ENCODE measurements at regions not wholly inside any gene's neighbourhood (a gene's known extent, or its start where the extent isn't known, plus 50 kb on each side); places are given as distances from the start of the nearest gene placed in this dataset.

DNA sequence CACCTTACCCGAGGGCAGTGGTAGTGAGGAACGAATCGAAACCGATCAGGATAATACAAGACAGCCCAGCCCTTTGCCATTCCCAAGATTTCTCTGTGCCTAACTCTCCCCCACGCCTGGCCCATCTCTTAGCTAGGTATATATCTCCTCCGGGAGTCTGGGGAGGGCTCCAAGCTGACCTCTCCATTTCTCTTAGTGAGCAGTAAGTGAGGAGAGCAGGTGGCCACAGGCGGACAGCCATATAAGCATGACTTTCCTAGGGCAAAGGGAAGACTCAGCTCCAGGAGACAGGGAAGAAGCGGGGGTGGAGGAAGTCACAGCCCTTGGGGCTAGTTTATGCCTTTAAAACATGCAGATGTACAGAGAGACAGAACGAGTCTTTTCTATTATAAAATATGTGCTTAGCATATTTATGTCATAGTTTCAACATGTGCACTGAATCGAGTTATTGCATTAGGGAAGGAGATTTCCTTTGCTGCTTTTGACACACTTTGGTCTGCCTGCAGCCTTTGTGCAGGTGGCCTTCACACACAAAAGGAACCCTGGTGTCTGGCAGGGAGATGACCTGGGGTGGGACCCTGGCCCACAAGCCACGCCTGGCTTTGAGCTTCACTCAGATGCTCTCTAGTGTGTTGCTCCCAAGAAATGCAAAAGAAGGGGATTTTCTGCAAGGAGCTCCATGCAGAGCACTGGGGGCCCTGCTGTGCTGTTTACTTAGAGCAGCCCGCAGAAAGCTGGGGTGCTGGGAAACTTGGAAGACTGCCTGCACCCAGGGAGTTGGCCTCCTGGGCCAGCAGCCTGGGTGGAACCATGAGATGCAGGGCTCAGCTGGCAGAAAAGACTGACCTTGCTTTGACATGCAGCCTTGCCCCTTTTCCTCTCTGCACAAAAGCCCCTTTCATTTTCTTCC lies 613.3 kb downstream of the BCOR start:
- Histone ChIP-seq H3K36me3 (no peaks in the 10 kb centered on the region), H3K27ac (no peak overlapping the region), H3K9me3 (no peaks in the 10 kb centered on the region), H3K27me3 (no peaks in the 10 kb centered on the region), H3K4me1 (no peaks in the 10 kb centered on the region), H3K4me3 (replicated peaks in 1 of 3) (no peak overlapping the region)
- 76 to 84% methylated on average over 6 to 12 of the region's 12 CpGs for WGBS, 2 donors
- intact Hi-C loops (cut with DNase I), result no loop called here
- DNase-seq, result no peak
- no peak for TF ChIP-seq POLR2A (IDR thresholded peaks at IDR 0.05)
- TF ChIP-seq, protein P1, sequence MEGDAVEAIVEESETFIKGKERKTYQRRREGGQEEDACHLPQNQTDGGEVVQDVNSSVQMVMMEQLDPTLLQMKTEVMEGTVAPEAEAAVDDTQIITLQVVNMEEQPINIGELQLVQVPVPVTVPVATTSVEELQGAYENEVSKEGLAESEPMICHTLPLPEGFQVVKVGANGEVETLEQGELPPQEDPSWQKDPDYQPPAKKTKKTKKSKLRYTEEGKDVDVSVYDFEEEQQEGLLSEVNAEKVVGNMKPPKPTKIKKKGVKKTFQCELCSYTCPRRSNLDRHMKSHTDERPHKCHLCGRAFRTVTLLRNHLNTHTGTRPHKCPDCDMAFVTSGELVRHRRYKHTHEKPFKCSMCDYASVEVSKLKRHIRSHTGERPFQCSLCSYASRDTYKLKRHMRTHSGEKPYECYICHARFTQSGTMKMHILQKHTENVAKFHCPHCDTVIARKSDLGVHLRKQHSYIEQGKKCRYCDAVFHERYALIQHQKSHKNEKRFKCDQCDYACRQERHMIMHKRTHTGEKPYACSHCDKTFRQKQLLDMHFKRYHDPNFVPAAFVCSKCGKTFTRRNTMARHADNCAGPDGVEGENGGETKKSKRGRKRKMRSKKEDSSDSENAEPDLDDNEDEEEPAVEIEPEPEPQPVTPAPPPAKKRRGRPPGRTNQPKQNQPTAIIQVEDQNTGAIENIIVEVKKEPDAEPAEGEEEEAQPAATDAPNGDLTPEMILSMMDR (IDR thresholded peaks at IDR 0.05), result no peak

- intact Hi-C loops (cut with DNase I), result no loop called here
- no peaks in the 10 kb centered on the region for H3K27me3 ChIP-seq
- no peak overlapping the region for H3K27ac ChIP-seq
- no peaks in the 10 kb centered on the region for H3K4me1 ChIP-seq
- 85 to 90% methylated on average over 7 to 8 of the region's 8 CpGs for WGBS, 2 donors
- DNase-seq, result no peak
- H3K36me3 ChIP-seq, result no peaks in the 10 kb centered on the region
- TF ChIP-seq, protein P1 (IDR thresholded peaks at IDR 0.05), result no peak
- no peak for TF ChIP-seq POLR2A (IDR thresholded peaks at IDR 0.05)
- no peaks in the 10 kb centered on the region for H3K9me3 ChIP-seq
- H3K4me3 ChIP-seq (replicated peaks in 1 of 3), result no peak overlapping the region
Measured at GRCh38 chrX:39487166-39487968, 610.4 kb downstream of the BCOR start.

DNA sequence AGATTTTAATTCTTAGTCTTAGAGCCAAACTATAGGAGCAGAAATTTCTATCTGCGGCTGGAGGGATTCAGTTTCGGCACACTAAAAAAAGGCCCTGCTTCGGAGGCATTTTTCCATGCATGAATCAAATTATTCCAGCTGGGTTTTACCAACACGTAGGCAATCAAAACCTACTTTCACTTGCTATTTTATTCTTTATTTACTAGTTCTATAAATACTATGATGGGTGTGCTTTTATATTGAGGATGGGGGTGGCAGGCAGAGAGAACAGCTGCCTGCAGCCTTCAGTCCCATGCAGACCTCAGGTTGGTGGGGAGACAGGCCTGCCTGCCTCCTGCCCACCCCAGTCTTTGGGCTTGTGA lies 609.8 kb downstream of the BCOR start:
- WGBS, 2 donors, result 89 to 91% methylated on average over 4 of the region's 4 CpGs
- H3K27me3 ChIP-seq, result no peaks in the 10 kb centered on the region
- intact Hi-C loops (cut with DNase I), result no loop called here
- H3K36me3 ChIP-seq, result no peaks in the 10 kb centered on the region
- H3K27ac ChIP-seq, result no peak overlapping the region
- no peak for DNase-seq
- H3K9me3 ChIP-seq, result no peaks in the 10 kb centered on the region
- H3K4me3 ChIP-seq (replicated peaks in 1 of 3), result no peak overlapping the region
- H3K4me1 ChIP-seq, result no peaks in the 10 kb centered on the region
- no peak for TF ChIP-seq POLR2A (IDR thresholded peaks at IDR 0.05)
- TF ChIP-seq, protein P1 (IDR thresholded peaks at IDR 0.05), result no peak

DNA sequence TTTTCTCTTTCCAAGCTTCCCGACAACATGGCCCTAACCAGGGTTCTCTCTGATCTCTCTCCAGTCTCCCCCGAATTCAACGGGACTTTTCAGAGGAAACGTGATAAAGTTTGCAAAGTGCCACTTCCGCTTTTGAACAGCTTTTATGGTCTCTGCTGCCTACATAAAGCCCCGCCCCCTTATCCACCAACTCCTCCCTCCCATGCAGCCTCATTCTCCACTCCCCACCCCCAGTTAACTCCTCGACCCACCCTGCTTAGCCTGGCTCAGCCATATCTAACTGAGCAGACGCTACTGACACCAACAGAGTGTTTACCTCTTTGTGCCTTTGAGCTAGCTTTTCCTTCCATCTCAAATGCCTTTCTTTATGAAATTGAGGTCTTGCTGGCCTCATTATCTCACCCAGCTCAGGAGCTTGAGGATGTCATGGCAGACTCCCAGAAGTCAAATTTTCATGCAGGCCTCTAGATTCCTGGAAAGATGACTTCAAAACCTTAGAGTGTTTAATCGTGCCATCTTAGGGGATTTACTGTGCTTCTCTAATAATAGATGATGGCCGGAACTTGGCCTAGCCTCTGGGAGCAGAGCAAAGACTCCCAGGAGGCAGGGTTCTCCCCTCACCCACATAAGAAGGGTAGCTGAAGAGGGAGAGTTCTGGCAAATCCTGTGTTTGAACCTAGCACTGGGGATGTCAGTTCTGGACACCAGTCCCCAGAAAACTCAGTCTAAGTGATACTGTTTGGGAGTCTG lies 606.0 kb downstream of the BCOR start:
- TF ChIP-seq POLR2A (IDR thresholded peaks at IDR 0.05), result no peak
- TF ChIP-seq, protein P1 (IDR thresholded peaks at IDR 0.05), result no peak
- WGBS, 2 donors, result 75 to 84% methylated on average over 10 of the region's 10 CpGs
- no peaks in the 10 kb centered on the region for H3K4me1 ChIP-seq
- no peak overlapping the region for H3K4me3 ChIP-seq (replicated peaks in 1 of 3)
- intact Hi-C loops (cut with DNase I), result no loop called here
- no peaks in the 10 kb centered on the region for H3K27me3 ChIP-seq
- H3K9me3 ChIP-seq, result no peaks in the 10 kb centered on the region
- no peak for DNase-seq
- no peaks in the 10 kb centered on the region for H3K36me3 ChIP-seq
- H3K27ac ChIP-seq, result no peak overlapping the region

Measured in thyroid gland (tissue), 4 donors.